Cerebellar nuclear complex (tissue), 1 donor: ENCODE measurements at regions not wholly inside any gene's neighbourhood (a gene's known extent, or its start where the extent isn't known, plus 50 kb on each side); places are given as distances from the start of the nearest gene placed in this dataset.
"Not testable (repeated sequence)": the region's sequence is repeated elsewhere in the genome, so short reads cannot be mapped to it uniquely, and the experiment has no call there.

Experiments used
- DNase-seq, 2 experiments: peaks; one replicate each; lab custom pipeline; 2025; lab: John Stamatoyannopoulos, UW

GRCh38 chr1:5766996-5767395 is 225.2 kb downstream of the NPHP4 start:
- not testable (repeated sequence) for DNase-seq

- no peak for DNase-seq
Measured at GRCh38 chr1:5765997-5766913, 226.0 kb downstream of the NPHP4 start.

GRCh38 chr1:5765483-5765882 is 226.7 kb downstream of the NPHP4 start:
- no peak for DNase-seq

- no peak for DNase-seq
Measured at GRCh38 chr1:5764959-5765358, 227.3 kb downstream of the NPHP4 start.

GRCh38 chr1:5764464-5764863 is 227.8 kb downstream of the NPHP4 start:
- DNase-seq: no peak

GRCh38 chr1:5763696-5764370 is 228.4 kb downstream of the NPHP4 start:
- no peak for DNase-seq

- no peak for DNase-seq
Measured at GRCh38 chr1:5758859-5759578, 233.2 kb downstream of the NPHP4 start.

GRCh38 chr1:5758000-5758858 is 234.0 kb downstream of the NPHP4 start:
- no peak for DNase-seq

- DNase-seq: no peak
Measured at GRCh38 chr1:5757187-5757805, 234.9 kb downstream of the NPHP4 start.

GRCh38 chr1:5756434-5757186 is 235.6 kb downstream of the NPHP4 start:
- DNase-seq: no peak

- DNase-seq: no peak
Measured at GRCh38 chr1:5755552-5756125, 236.6 kb downstream of the NPHP4 start.

- DNase-seq: no peak
Measured at GRCh38 chr1:5754817-5755551, 237.2 kb downstream of the NPHP4 start.

- no peak for DNase-seq
Measured at GRCh38 chr1:5753549-5754421, 238.4 kb downstream of the NPHP4 start.

GRCh38 chr1:5752746-5753548 is 239.3 kb downstream of the NPHP4 start:
- no peak for DNase-seq

GRCh38 chr1:5751833-5752745 is 240.1 kb downstream of the NPHP4 start:
- no peak for DNase-seq

GRCh38 chr1:5751163-5751540 is 241.1 kb downstream of the NPHP4 start:
- no peak for DNase-seq
